SK-N-SH treated with all-trans-retinoic acid at 6 μM for 48 hours (cell line): ENCODE measurements at regions not wholly inside any gene's neighbourhood (a gene's known extent, or its start where the extent isn't known, plus 50 kb on each side); places are given as distances from the start of the nearest gene placed in this dataset.
A peak's percentile ranks its signal among the peaks of the same experiment; 100 is the strongest.

Source experiments
- ATAC-seq: fragments of 200-7000 bp; cut with Tn5 transposase; 3 replicates; pipeline ENCODE4 v1.9.1; 2020; ENCODE audit warnings: mild to moderate bottlenecking, moderate library complexity
- ARNTL ChIP-seq: fragments of 450-650 bp; formaldehyde crosslinking; IDR thresholded peaks from 2 replicates; pipeline ENCODE4 v1.5.0; 2020; ENCODE audit warnings: low read depth, mild to moderate bottlenecking, moderate library complexity, borderline replicate concordance
- BACH2 ChIP-seq: fragments of 250-450 bp; sonication (Bioruptor Pico); IDR thresholded peaks from 2 replicates; pipeline ENCODE4 v1.9.0; 2021; ENCODE audit warnings: mild to moderate bottlenecking, borderline replicate concordance
- CSDC2 ChIP-seq: fragments of 250-450 bp; sonication (Bioruptor Pico); IDR thresholded peaks from 2 replicates; pipeline ENCODE4 v1.5.0; 2020; ENCODE audit warnings: mild to moderate bottlenecking, moderate library complexity
- ESRRG ChIP-seq: fragments of 250-450 bp; sonication (Bioruptor Pico); IDR thresholded peaks from 2 replicates; pipeline ENCODE4 v1.6.1; 2021; ENCODE audit warnings: mild to moderate bottlenecking
- GLIS3 ChIP-seq: fragments of 250-450 bp; sonication (Bioruptor Pico); IDR thresholded peaks from 2 replicates; pipeline ENCODE4 v1.5.0; 2020; ENCODE audit warnings: mild to moderate bottlenecking, moderate library complexity
- ISL1 ChIP-seq: fragments of 250-450 bp; sonication (Bioruptor Pico); IDR thresholded peaks from 2 replicates; pipeline ENCODE4 v2.1.2; 2022; ENCODE audit warnings: mild to moderate bottlenecking, moderate library complexity
- OSR1 ChIP-seq: fragments of 250-450 bp; sonication (Bioruptor Pico); IDR thresholded peaks from 2 replicates; pipeline ENCODE4 v1.8.0; 2022; ENCODE audit warnings: moderate library complexity, mild to moderate bottlenecking, inconsistent platforms
- PPARA ChIP-seq: fragments of 250-450 bp; sonication (Bioruptor Pico); IDR thresholded peaks from 2 replicates; pipeline ENCODE4 v1.5.0; 2020; ENCODE audit warnings: mild to moderate bottlenecking, borderline replicate concordance
- RARB ChIP-seq: fragments of 250-450 bp; sonication (Bioruptor Pico); IDR thresholded peaks from 2 replicates; pipeline ENCODE4 v1.8.0; 2021; ENCODE audit warnings: mild to moderate bottlenecking, moderate library complexity
- SNAI2 ChIP-seq: fragments of 250-450 bp; sonication (Bioruptor Pico); IDR thresholded peaks from 2 replicates; pipeline ENCODE4 v1.5.0; 2020; ENCODE audit warnings: mild to moderate bottlenecking, moderate library complexity
- TCF4 ChIP-seq: fragments of 250-450 bp; sonication (Bioruptor Pico); IDR thresholded peaks from 2 replicates; pipeline ENCODE4 v1.8.0; 2021; ENCODE audit warnings: mild to moderate bottlenecking, moderate library complexity, borderline replicate concordance
- TOX ChIP-seq: fragments of 250-450 bp; sonication (Bioruptor Pico); IDR thresholded peaks from 2 replicates; pipeline ENCODE4 v1.8.0; 2021; ENCODE audit warnings: mild to moderate bottlenecking, moderate library complexity, borderline replicate concordance
- ZC3H10 ChIP-seq: fragments of 250-450 bp; sonication (Bioruptor Pico); IDR thresholded peaks from 2 replicates; pipeline ENCODE4 v1.5.1; 2021; ENCODE audit warnings: mild to moderate bottlenecking, moderate library complexity
- ZFP3 ChIP-seq: fragments of 250-450 bp; sonication (Bioruptor Pico); IDR thresholded peaks from 2 replicates; pipeline ENCODE4 v1.5.0; 2020; ENCODE audit warnings: mild to moderate bottlenecking, moderate library complexity
- ZNF70 ChIP-seq: fragments of 450-650 bp; formaldehyde crosslinking; IDR thresholded peaks from 2 replicates; pipeline ENCODE4 v1.5.0; 2020; ENCODE audit warnings: mild to moderate bottlenecking, moderate library complexity
- ZNF8 ChIP-seq: fragments of 450-650 bp; formaldehyde crosslinking; IDR thresholded peaks from 2 replicates; pipeline ENCODE4 v1.5.0; 2020; ENCODE audit warnings: mild to moderate bottlenecking, moderate library complexity
- TF ChIP-seq, protein P1 (sequence below): fragments of 250-450 bp; sonication (Bioruptor Pico); IDR thresholded peaks from 2 replicates; pipeline ENCODE4 v1.5.1; 2020; ENCODE audit warnings: low read depth, mild to moderate bottlenecking, moderate library complexity
- TF ChIP-seq, protein P2 (sequence below): fragments of 250-450 bp; sonication (Bioruptor Pico); IDR thresholded peaks from 2 replicates; pipeline ENCODE4 v1.5.1; 2021; ENCODE audit warnings: mild to moderate bottlenecking, moderate library complexity
- TF ChIP-seq, protein P3 (sequence below): fragments of 250-450 bp; sonication (Bioruptor Pico); IDR thresholded peaks from 2 replicates; pipeline ENCODE4 v1.8.0; 2020; ENCODE audit warnings: mild to moderate bottlenecking, moderate library complexity, borderline replicate concordance
- TF ChIP-seq, protein P4 (sequence below): fragments of 250-450 bp; sonication (Bioruptor Pico); IDR thresholded peaks from 2 replicates; pipeline ENCODE4 v1.8.0; 2021; ENCODE audit warnings: low read depth, mild to moderate bottlenecking, moderate library complexity, borderline replicate concordance

DNA sequence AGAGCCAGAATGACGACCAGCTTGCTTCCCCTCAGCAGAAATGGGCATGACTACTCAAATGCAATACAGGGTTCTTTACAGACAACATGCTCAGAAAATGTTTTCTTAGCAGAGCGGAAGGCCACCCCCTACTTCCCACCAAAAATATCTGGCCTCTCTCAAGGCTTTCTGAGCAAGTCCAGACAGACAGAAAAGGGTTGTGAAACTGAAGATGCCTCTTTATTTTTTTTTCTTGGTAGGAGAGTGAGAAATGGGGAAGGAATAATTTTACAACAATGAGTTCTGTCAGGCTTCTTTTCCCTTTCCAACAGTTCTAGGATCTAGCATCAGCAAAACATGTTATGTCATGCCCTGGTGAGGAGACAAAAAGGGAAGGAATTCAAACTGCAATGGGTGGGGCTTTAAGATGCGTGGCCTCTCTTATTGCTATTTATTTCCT is 172.0 kb upstream of the CAMK1G start (continued):
- TF ChIP-seq, protein P1, sequence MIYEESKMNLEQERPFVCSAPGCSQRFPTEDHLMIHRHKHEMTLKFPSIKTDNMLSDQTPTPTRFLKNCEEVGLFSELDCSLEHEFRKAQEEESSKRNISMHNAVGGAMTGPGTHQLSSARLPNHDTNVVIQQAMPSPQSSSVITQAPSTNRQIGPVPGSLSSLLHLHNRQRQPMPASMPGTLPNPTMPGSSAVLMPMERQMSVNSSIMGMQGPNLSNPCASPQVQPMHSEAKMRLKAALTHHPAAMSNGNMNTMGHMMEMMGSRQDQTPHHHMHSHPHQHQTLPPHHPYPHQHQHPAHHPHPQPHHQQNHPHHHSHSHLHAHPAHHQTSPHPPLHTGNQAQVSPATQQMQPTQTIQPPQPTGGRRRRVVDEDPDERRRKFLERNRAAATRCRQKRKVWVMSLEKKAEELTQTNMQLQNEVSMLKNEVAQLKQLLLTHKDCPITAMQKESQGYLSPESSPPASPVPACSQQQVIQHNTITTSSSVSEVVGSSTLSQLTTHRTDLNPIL, result no peak

DNA sequence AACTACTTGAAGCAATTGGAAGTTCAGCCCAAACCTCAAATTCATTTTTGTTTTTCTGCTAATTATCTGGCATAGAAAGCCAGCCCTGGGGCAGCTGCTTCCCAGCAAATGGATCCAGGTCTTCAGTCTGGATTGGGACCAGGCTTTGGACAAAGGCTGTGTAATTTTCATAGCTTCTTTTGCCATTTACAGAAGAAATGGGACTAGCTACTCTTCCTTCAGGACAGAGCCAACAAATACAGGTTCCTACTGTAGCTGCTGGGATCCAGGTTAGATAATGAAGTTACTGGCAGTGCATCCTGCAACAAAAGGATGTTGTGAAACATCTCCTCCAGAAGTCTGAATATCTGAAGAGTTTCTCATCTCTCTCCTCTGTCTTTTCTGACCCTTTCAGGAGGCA is 171.5 kb upstream of the CAMK1G start:
- peak; percentile 36 for ATAC-seq
- TF ChIP-seq, protein P2, sequence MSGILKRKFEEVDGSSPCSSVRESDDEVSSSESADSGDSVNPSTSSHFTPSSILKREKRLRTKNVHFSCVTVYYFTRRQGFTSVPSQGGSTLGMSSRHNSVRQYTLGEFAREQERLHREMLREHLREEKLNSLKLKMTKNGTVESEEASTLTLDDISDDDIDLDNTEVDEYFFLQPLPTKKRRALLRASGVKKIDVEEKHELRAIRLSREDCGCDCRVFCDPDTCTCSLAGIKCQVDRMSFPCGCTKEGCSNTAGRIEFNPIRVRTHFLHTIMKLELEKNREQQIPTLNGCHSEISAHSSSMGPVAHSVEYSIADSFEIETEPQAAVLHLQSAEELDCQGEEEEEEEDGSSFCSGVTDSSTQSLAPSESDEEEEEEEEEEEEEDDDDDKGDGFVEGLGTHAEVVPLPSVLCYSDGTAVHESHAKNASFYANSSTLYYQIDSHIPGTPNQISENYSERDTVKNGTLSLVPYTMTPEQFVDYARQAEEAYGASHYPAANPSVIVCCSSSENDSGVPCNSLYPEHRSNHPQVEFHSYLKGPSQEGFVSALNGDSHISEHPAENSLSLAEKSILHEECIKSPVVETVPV (CRISPR knock-in tag), result no peak
- TF ChIP-seq TCF4 (CRISPR knock-in tag) (no peak), ZNF70 (CRISPR knock-in tag) (no peak), ZC3H10 (CRISPR knock-in tag) (no peak)
- TF ChIP-seq, protein P3, sequence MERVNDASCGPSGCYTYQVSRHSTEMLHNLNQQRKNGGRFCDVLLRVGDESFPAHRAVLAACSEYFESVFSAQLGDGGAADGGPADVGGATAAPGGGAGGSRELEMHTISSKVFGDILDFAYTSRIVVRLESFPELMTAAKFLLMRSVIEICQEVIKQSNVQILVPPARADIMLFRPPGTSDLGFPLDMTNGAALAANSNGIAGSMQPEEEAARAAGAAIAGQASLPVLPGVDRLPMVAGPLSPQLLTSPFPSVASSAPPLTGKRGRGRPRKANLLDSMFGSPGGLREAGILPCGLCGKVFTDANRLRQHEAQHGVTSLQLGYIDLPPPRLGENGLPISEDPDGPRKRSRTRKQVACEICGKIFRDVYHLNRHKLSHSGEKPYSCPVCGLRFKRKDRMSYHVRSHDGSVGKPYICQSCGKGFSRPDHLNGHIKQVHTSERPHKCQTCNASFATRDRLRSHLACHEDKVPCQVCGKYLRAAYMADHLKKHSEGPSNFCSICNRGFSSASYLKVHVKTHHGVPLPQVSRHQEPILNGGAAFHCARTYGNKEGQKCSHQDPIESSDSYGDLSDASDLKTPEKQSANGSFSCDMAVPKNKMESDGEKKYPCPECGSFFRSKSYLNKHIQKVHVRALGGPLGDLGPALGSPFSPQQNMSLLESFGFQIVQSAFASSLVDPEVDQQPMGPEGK (CRISPR knock-in tag), result no peak

DNA sequence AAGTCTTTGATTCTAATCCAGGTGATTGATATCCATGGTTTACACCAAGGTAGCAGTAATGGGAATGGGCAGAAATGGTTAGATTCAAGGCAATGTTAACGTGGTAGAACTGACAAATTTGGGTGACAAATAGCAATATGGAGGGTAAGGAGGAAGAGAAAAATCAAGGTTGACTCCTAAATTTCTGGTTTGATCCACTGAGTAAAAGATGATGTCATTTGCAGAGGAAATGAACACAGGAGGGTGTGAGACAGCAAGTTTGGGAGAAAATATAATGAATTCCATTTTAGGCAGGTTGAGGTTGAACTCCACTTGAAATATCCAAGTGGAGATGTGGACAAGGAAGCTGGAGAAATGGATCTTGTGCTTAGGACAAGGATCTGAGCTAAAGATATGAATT is 170.9 kb upstream of the CAMK1G start:
- no peak for ATAC-seq
- no peak for TF ChIP-seq ISL1
- TF ChIP-seq, protein P2 (CRISPR knock-in tag), result no peak
- TF ChIP-seq, all 23 proteins: peak for 0

DNA sequence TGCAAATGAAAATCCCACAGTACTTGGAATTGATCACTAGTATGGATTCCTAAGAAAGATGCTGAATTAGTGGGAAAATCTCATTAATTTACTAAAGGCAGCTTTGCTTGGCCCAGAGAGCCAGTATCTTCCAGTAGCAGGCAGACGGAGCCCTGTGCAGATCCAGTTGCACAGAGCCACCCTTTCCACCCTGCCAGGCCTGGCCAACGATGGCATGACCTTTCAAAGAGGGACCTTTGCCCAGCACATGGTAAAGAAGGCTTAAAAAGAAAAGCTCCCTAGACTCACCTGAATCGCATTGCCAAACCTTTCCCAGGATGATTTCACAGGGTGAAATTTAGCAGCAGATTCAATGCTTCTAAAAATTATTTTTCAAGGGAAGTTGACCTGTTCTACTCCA is 170.5 kb upstream of the CAMK1G start:
- no peak for TF ChIP-seq ESRRG
- no peak for TF ChIP-seq ZFP3
- TF ChIP-seq, protein P1, result no peak
- TF ChIP-seq PPARA (CRISPR knock-in tag), result no peak
- TF ChIP-seq RARB (CRISPR knock-in tag), result no peak
- no peak for TF ChIP-seq GLIS3
- no peak for TF ChIP-seq ISL1
- no peak for ATAC-seq

DNA sequence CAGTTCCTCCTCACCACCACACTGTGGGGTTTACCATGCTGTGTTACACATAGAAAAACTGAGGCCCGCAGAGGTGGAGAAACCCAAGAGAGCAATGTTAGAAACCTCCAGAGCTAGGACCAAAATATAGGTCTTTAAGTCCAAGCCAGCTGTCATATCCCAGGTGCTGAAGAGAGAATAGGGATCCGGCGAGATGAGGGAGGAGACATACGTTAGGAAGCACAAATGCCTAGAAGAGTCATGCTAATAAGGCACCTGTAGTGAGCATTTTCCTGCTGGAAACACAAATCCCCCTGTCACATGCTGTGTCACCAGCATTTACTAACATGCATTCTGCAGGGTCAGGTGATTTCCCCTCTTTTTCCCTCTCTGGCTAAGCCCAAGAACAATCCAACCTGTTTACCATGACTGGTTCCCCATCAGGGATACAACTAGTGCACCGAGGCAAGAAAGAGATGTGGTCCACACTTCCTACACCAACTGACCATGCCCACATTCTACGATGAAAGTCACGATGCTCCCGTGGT is 168.6 kb upstream of the CAMK1G start:
- ATAC-seq, result no peak
- TF ChIP-seq ARNTL (CRISPR knock-in tag) (no peak), ZNF8 (CRISPR knock-in tag) (no peak), OSR1 (no peak), RARB (CRISPR knock-in tag) (no peak), TOX (CRISPR knock-in tag) (no peak), ZC3H10 (CRISPR knock-in tag) (no peak), ESRRG (no peak), ZNF70 (CRISPR knock-in tag) (no peak), CSDC2 (CRISPR knock-in tag) (no peak), GLIS3 (no peak), SNAI2 (CRISPR knock-in tag) (no peak), BACH2 (CRISPR knock-in tag) (no peak)
- TF ChIP-seq, protein P2 (CRISPR knock-in tag), result no peak
- TF ChIP-seq, protein P3 (CRISPR knock-in tag), result no peak
- TF ChIP-seq, protein P4, sequence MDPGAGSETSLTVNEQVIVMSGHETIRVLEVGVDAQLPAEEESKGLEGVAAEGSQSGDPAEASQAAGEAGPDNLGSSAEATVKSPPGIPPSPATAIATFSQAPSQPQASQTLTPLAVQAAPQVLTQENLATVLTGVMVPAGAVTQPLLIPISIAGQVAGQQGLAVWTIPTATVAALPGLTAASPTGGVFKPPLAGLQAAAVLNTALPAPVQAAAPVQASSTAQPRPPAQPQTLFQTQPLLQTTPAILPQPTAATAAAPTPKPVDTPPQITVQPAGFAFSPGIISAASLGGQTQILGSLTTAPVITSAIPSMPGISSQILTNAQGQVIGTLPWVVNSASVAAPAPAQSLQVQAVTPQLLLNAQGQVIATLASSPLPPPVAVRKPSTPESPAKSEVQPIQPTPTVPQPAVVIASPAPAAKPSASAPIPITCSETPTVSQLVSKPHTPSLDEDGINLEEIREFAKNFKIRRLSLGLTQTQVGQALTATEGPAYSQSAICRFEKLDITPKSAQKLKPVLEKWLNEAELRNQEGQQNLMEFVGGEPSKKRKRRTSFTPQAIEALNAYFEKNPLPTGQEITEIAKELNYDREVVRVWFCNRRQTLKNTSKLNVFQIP, result no peak
